CD4-positive, alpha-beta T cell treated with Interleukin-15 for 1 hour (primary cell): ENCODE measurements at regions not wholly inside any gene's neighbourhood (a gene's known extent, or its start where the extent isn't known, plus 50 kb on each side); places are given as distances from the start of the nearest gene placed in this dataset.

Source experiments
- DNase-seq: peaks from one replicate; pipeline ENCODE4 v3.0.0-alpha.2; 2020

GRCh38 chr16:26189536-26189935, 497.8 kb downstream of the HS3ST4 start:
- DNase-seq, result no peak

GRCh38 chr16:26194526-26194925, 502.8 kb downstream of the HS3ST4 start:
- DNase-seq, result no peak

GRCh38 chr16:26195225-26195624, 503.5 kb downstream of the HS3ST4 start:
- DNase-seq, result no peak

GRCh38 chr16:26196310-26196709, 504.6 kb downstream of the HS3ST4 start:
- no peak for DNase-seq

GRCh38 chr16:26196802-26197201, 505.0 kb downstream of the HS3ST4 start:
- no peak for DNase-seq

GRCh38 chr16:26197707-26198106, 505.9 kb downstream of the HS3ST4 start:
- no peak for DNase-seq

- DNase-seq, result no peak
These were observed 506.5 kb downstream of the HS3ST4 start for GRCh38 chr16:26198221-26198620.

GRCh38 chr16:26204138-26204537, 512.4 kb downstream of the HS3ST4 start:
- no peak for DNase-seq

GRCh38 chr16:26211542-26211941, 519.8 kb downstream of the HS3ST4 start:
- DNase-seq, result no peak

GRCh38 chr16:26212599-26212998, 520.8 kb downstream of the HS3ST4 start:
- no peak for DNase-seq

- DNase-seq, result no peak
These were observed 522.9 kb downstream of the HS3ST4 start for GRCh38 chr16:26214581-26215174.

GRCh38 chr16:26220894-26221293, 529.1 kb downstream of the HS3ST4 start:
- no peak for DNase-seq

- no peak for DNase-seq
These were observed 539.9 kb downstream of the HS3ST4 start for GRCh38 chr16:26231647-26232046.

GRCh38 chr16:26240807-26241206, 549.0 kb downstream of the HS3ST4 start:
- DNase-seq, result no peak

GRCh38 chr16:26247063-26247462, 555.3 kb downstream of the HS3ST4 start:
- no peak for DNase-seq

GRCh38 chr16:26252598-26252997, 560.8 kb downstream of the HS3ST4 start:
- no peak for DNase-seq

GRCh38 chr16:26261621-26262020, 569.9 kb downstream of the HS3ST4 start:
- no peak for DNase-seq

- DNase-seq, result no peak
These were observed 571.6 kb downstream of the HS3ST4 start for GRCh38 chr16:26263406-26263805.

GRCh38 chr16:26267641-26268040, 575.9 kb downstream of the HS3ST4 start:
- no peak for DNase-seq

- DNase-seq, result no peak
These were observed 577.9 kb downstream of the HS3ST4 start for GRCh38 chr16:26269673-26270072.

- no peak for DNase-seq
These were observed 581.8 kb downstream of the HS3ST4 start for GRCh38 chr16:26273607-26274006.

GRCh38 chr16:26275021-26275590, 583.3 kb downstream of the HS3ST4 start:
- no peak for DNase-seq

- no peak for DNase-seq
These were observed 584.5 kb downstream of the HS3ST4 start for GRCh38 chr16:26276289-26276688.

- DNase-seq, result no peak
These were observed 589.8 kb downstream of the HS3ST4 start for GRCh38 chr16:26281381-26282110.
